Naive B cell (primary cell): ENCODE measurements at regions not wholly inside any gene's neighbourhood (a gene's known extent, or its start where the extent isn't known, plus 50 kb on each side); places are given as distances from the start of the nearest gene placed in this dataset.

Experiments
- ATAC-seq, 2 donors: fragments of 150-1000 bp; cut with Tn5 transposase; 2 replicates each; pipeline ENCODE4 v1.10.0; 2021; ENCODE audit warnings: low read depth in 2 of 2, mild to moderate bottlenecking in 2 of 2, moderate library complexity in 2 of 2
- DNase-seq: peaks from one replicate; pipeline ENCODE4 v3.0.0; 2022
- H3K27ac Mint-ChIP-seq, 6 donors: one replicate each; pipeline ENCODE4 v1.8.0; 2020 to 2022; ENCODE audit warnings: mild to moderate bottlenecking in 6 of 6, mixed read lengths in 6 of 6, moderate library complexity in 5 of 6, inconsistent platforms in 2 of 6
- H3K27me3 Mint-ChIP-seq, 3 donors: one replicate each; pipeline ENCODE4 v1.8.0; 2021 to 2022; ENCODE audit warnings: mixed read lengths in 3 of 3, mild to moderate bottlenecking in 1 of 3
- H3K36me3 Mint-ChIP-seq, 2 donors: one replicate each; pipeline ENCODE4 v1.8.0; 2020 to 2022; ENCODE audit warnings: mixed read lengths in 2 of 2, inconsistent platforms in 1 of 2, mild to moderate bottlenecking in 1 of 2
- H3K4me1 Mint-ChIP-seq, 3 donors: one replicate each; pipeline ENCODE4 v1.8.0; 2020 to 2022; ENCODE audit warnings: mixed read lengths in 3 of 3, inconsistent platforms in 1 of 3, mild to moderate bottlenecking in 1 of 3, moderate library complexity in 1 of 3
- H3K4me3 Mint-ChIP-seq, 8 donors: one replicate each; pipeline ENCODE4 v1.8.0; 2020 to 2022; ENCODE audit warnings: mild to moderate bottlenecking in 8 of 8, mixed read lengths in 8 of 8, moderate library complexity in 8 of 8, inconsistent platforms in 2 of 8
- H3K9me3 Mint-ChIP-seq, 7 donors: one replicate each; pipeline ENCODE4 v1.8.0; 2020 to 2022; ENCODE audit warnings: mixed read lengths in 7 of 7, mild to moderate bottlenecking in 5 of 7, inconsistent platforms in 2 of 7, moderate library complexity in 1 of 7

GRCh38 chr4:186481998-186482790, 73.2 kb downstream of the MTNR1A start:
- Mint-ChIP-seq H3K9me3 (peaks cover 0 to 7% (median 3%) of the 10 kb centered on the region in 7 donors), H3K36me3 (no peaks in the 10 kb centered on the region), H3K4me3 (no peak overlapping the region), H3K4me1 (no peaks in the 10 kb centered on the region), H3K27me3 (no peaks in the 10 kb centered on the region), H3K27ac (no peak overlapping the region)
- ATAC-seq (no peak), DNase-seq (no peak)

- Mint-ChIP-seq H3K9me3 (peaks cover 0 to 4% (median 0%) of the 10 kb centered on the region in 7 donors), H3K27me3 (no peaks in the 10 kb centered on the region), H3K4me1 (no peaks in the 10 kb centered on the region), H3K4me3 (no peak overlapping the region), H3K27ac (no peak overlapping the region), H3K36me3 (no peaks in the 10 kb centered on the region)
- no peak for ATAC-seq
- no peak for DNase-seq
These were observed 80.2 kb downstream of the MTNR1A start for GRCh38 chr4:186475202-186475601.

GRCh38 chr4:186473933-186474332, 81.4 kb downstream of the MTNR1A start:
- no peak for DNase-seq
- ATAC-seq: no peak
- peak overlapping the region in 1 of 8 donors; percentile 41 for H3K4me3 Mint-ChIP-seq
- no peak overlapping the region for H3K27ac Mint-ChIP-seq
- no peaks in the 10 kb centered on the region for H3K36me3 Mint-ChIP-seq
- peaks cover 0 to 4% (median 0%) of the 10 kb centered on the region in 7 donors for H3K9me3 Mint-ChIP-seq
- H3K4me1 Mint-ChIP-seq: no peaks in the 10 kb centered on the region
- no peaks in the 10 kb centered on the region for H3K27me3 Mint-ChIP-seq

GRCh38 chr4:186472948-186473347, 82.4 kb downstream of the MTNR1A start:
- Mint-ChIP-seq H3K36me3 (no peaks in the 10 kb centered on the region), H3K27me3 (no peaks in the 10 kb centered on the region), H3K9me3 (peaks cover 0 to 4% (median 0%) of the 10 kb centered on the region in 7 donors), H3K4me3 (no peak overlapping the region), H3K27ac (no peak overlapping the region), H3K4me1 (no peaks in the 10 kb centered on the region)
- no peak for ATAC-seq
- no peak for DNase-seq

GRCh38 chr4:186471441-186471840, 83.9 kb downstream of the MTNR1A start:
- Mint-ChIP-seq H3K4me3 (no peak overlapping the region), H3K9me3 (peaks cover 0 to 4% (median 0%) of the 10 kb centered on the region in 7 donors)

GRCh38 chr4:186458050-186458449, 97.3 kb downstream of the MTNR1A start:
- no peak overlapping the region for H3K4me3 Mint-ChIP-seq
- DNase-seq (no peak), ATAC-seq (no peak)
- H3K4me1 Mint-ChIP-seq: no peaks in the 10 kb centered on the region
- no peaks in the 10 kb centered on the region for H3K27me3 Mint-ChIP-seq
- H3K27ac Mint-ChIP-seq: no peak overlapping the region
- H3K9me3 Mint-ChIP-seq: peaks cover 7 to 20% (median 11%) of the 10 kb centered on the region in 7 donors
- H3K36me3 Mint-ChIP-seq: no peaks in the 10 kb centered on the region

More at GRCh38 chr4:186471441-186471840, 83.9 kb downstream of the MTNR1A start:
- no peaks in the 10 kb centered on the region for H3K27me3 Mint-ChIP-seq
- H3K36me3 Mint-ChIP-seq: no peaks in the 10 kb centered on the region
- DNase-seq: no peak
- no peak for ATAC-seq
- H3K4me1 Mint-ChIP-seq: no peaks in the 10 kb centered on the region
- no peak overlapping the region for H3K27ac Mint-ChIP-seq

GRCh38 chr4:186451982-186452381, 103.4 kb downstream of the MTNR1A start:
- peaks cover 7 to 9% of the 10 kb centered on the region in 2 donors for H3K36me3 Mint-ChIP-seq
- no peaks in the 10 kb centered on the region for H3K27me3 Mint-ChIP-seq
- H3K27ac Mint-ChIP-seq: no peak overlapping the region
- DNase-seq (no peak), ATAC-seq (no peak)
- no peak overlapping the region for H3K4me3 Mint-ChIP-seq
- no peaks in the 10 kb centered on the region for H3K4me1 Mint-ChIP-seq
- peaks cover 10 to 59% (median 25%) of the 10 kb centered on the region in 7 donors for H3K9me3 Mint-ChIP-seq

GRCh38 chr4:186449954-186450353, 105.4 kb downstream of the MTNR1A start:
- DNase-seq: no peak
- Mint-ChIP-seq H3K4me1 (no peaks in the 10 kb centered on the region), H3K36me3 (peaks cover 7 to 9% of the 10 kb centered on the region in 2 donors), H3K27me3 (no peaks in the 10 kb centered on the region), H3K27ac (no peak overlapping the region), H3K4me3 (no peak overlapping the region), H3K9me3 (peaks cover 10 to 56% (median 25%) of the 10 kb centered on the region in 7 donors)
- ATAC-seq: no peak

GRCh38 chr4:186445040-186445439, 110.3 kb downstream of the MTNR1A start:
- no peaks in the 10 kb centered on the region for H3K4me1 Mint-ChIP-seq
- peaks cover 0 to under 1% of the 10 kb centered on the region in 2 donors for H3K36me3 Mint-ChIP-seq
- DNase-seq (no peak), ATAC-seq (no peak)
- H3K27me3 Mint-ChIP-seq: no peaks in the 10 kb centered on the region
- H3K4me3 Mint-ChIP-seq: no peak overlapping the region
- H3K27ac Mint-ChIP-seq: no peak overlapping the region
- peaks cover 0 to 17% (median 4%) of the 10 kb centered on the region in 7 donors for H3K9me3 Mint-ChIP-seq

- H3K4me3 Mint-ChIP-seq: no peak overlapping the region
- no peaks in the 10 kb centered on the region for H3K27me3 Mint-ChIP-seq
- no peak overlapping the region for H3K27ac Mint-ChIP-seq
- DNase-seq (no peak), ATAC-seq (no peak)
- H3K36me3 Mint-ChIP-seq: no peaks in the 10 kb centered on the region
- peaks cover 6 to 25% (median 11%) of the 10 kb centered on the region in 7 donors for H3K9me3 Mint-ChIP-seq
- H3K4me1 Mint-ChIP-seq: no peaks in the 10 kb centered on the region
These were observed 113.9 kb downstream of the MTNR1A start for GRCh38 chr4:186441502-186441901.

- Mint-ChIP-seq H3K36me3 (no peaks in the 10 kb centered on the region), H3K27ac (no peak overlapping the region), H3K9me3 (peaks cover 0 to 3% (median 1%) of the 10 kb centered on the region in 7 donors), H3K27me3 (no peaks in the 10 kb centered on the region), H3K4me3 (no peak overlapping the region), H3K4me1 (no peaks in the 10 kb centered on the region)
- ATAC-seq (no peak), DNase-seq (no peak)
These were observed 126.9 kb downstream of the MTNR1A start for GRCh38 chr4:186428481-186428880.

- ATAC-seq (no peak), DNase-seq (no peak)
- H3K4me1 Mint-ChIP-seq: no peaks in the 10 kb centered on the region
- peaks cover 0 to 2% (median 0%) of the 10 kb centered on the region in 7 donors for H3K9me3 Mint-ChIP-seq
- no peaks in the 10 kb centered on the region for H3K36me3 Mint-ChIP-seq
- H3K4me3 Mint-ChIP-seq: no peak overlapping the region
- no peaks in the 10 kb centered on the region for H3K27me3 Mint-ChIP-seq
- H3K27ac Mint-ChIP-seq: no peak overlapping the region
These were observed 130.6 kb downstream of the MTNR1A start for GRCh38 chr4:186424745-186425144.

GRCh38 chr4:186422296-186422695, 133.1 kb downstream of the MTNR1A start:
- DNase-seq: no peak
- H3K4me3 Mint-ChIP-seq: no peak overlapping the region
- H3K27ac Mint-ChIP-seq: no peak overlapping the region
- ATAC-seq: no peak
- H3K9me3 Mint-ChIP-seq: peaks cover 0 to 1% (median 0%) of the 10 kb centered on the region in 7 donors
- no peaks in the 10 kb centered on the region for H3K27me3 Mint-ChIP-seq
- no peaks in the 10 kb centered on the region for H3K4me1 Mint-ChIP-seq
- no peaks in the 10 kb centered on the region for H3K36me3 Mint-ChIP-seq

- H3K27me3 Mint-ChIP-seq: peaks cover 0 to 4% (median 0%) of the 10 kb centered on the region in 3 donors
- H3K4me1 Mint-ChIP-seq: no peaks in the 10 kb centered on the region
- ATAC-seq (no peak), DNase-seq (no peak)
- peaks cover 0 to 3% (median 0%) of the 10 kb centered on the region in 7 donors for H3K9me3 Mint-ChIP-seq
- H3K36me3 Mint-ChIP-seq: no peaks in the 10 kb centered on the region
- H3K4me3 Mint-ChIP-seq: no peak overlapping the region
- H3K27ac Mint-ChIP-seq: no peak overlapping the region
These were observed 138.8 kb downstream of the MTNR1A start for GRCh38 chr4:186416451-186417060.
